ENCODE measurements at regions not wholly inside any gene's neighbourhood (a gene's known extent, or its start where the extent isn't known, plus 50 kb on each side); places are given as distances from the start of the nearest gene placed in this dataset.

DNA sequence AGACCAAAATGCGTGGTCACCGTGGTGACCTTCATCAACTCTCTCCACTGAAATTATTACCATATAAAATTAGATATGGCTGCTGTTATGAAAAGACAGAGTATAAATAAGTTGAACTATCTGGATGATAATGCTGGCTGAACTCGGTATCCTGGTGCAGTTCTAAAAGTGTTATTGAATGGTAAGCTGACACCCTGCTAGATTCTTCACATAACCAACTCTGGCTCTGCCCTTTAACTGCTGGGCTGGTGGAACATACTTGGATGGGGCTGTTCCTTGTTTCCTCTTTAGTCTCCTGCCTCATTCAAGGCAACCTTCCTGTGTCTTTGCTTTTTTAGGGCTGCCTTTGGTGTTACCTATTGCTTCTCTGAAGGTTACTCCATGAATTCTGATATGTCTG, 106.9 kb downstream of the FGF9 start:
- no peak overlapping the region for H2AFZ ChIP-seq (ENCODE audit: low read length)
- H3K4me1 ChIP-seq (ENCODE audit: control insufficient read depth, extremely low read depth, insufficient read depth, low read length) = no peaks in the 10 kb centered on the region
- DNase-seq (ENCODE audit: low read depth in 2 of 2) = no peak
- no peak for TF ChIP-seq EZH2 (IDR thresholded peaks at IDR 0.05; ENCODE audit: low read length, missing control alignments)
- TF ChIP-seq, protein P1, sequence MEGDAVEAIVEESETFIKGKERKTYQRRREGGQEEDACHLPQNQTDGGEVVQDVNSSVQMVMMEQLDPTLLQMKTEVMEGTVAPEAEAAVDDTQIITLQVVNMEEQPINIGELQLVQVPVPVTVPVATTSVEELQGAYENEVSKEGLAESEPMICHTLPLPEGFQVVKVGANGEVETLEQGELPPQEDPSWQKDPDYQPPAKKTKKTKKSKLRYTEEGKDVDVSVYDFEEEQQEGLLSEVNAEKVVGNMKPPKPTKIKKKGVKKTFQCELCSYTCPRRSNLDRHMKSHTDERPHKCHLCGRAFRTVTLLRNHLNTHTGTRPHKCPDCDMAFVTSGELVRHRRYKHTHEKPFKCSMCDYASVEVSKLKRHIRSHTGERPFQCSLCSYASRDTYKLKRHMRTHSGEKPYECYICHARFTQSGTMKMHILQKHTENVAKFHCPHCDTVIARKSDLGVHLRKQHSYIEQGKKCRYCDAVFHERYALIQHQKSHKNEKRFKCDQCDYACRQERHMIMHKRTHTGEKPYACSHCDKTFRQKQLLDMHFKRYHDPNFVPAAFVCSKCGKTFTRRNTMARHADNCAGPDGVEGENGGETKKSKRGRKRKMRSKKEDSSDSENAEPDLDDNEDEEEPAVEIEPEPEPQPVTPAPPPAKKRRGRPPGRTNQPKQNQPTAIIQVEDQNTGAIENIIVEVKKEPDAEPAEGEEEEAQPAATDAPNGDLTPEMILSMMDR (conservative IDR thresholded peaks at IDR 0.05 in 1 of 2, IDR thresholded peaks at IDR 0.05 in 1 of 2; ENCODE audit: low read depth in 1 of 2, low read length in 2 of 2) = no peak
- no peaks in the 10 kb centered on the region for H3K79me2 ChIP-seq (ENCODE audit: control insufficient read depth, insufficient read depth, low read length)
- no peak overlapping the region for H3K4me2 ChIP-seq (ENCODE audit: extremely low read depth, insufficient read depth, low read length)
- no peak overlapping the region for H3K27ac ChIP-seq (ENCODE audit: insufficient read depth, low read length)
- H3K9me3 ChIP-seq (ENCODE audit: control insufficient read depth, insufficient read depth, low read depth, low read length) = no peaks in the 10 kb centered on the region
- no peaks in the 10 kb centered on the region for H4K20me1 ChIP-seq (ENCODE audit: control insufficient read depth, extremely low read depth, insufficient read depth, low read length)
- no peaks in the 10 kb centered on the region for H3K27me3 ChIP-seq (ENCODE audit: control insufficient read depth, insufficient read depth, low read length)
- no peak overlapping the region for H3K9ac ChIP-seq (ENCODE audit: insufficient read depth, low read length)
- no peaks in the 10 kb centered on the region for H3K36me3 ChIP-seq (ENCODE audit: control insufficient read depth, insufficient read depth, low read length)
- no peak overlapping the region for H3K4me3 ChIP-seq (replicated peaks in 1 of 4; ENCODE audit: control extremely low read depth in 1 of 4, insufficient read depth in 1 of 4, low read depth in 3 of 4, low read length in 4 of 4)

DNA sequence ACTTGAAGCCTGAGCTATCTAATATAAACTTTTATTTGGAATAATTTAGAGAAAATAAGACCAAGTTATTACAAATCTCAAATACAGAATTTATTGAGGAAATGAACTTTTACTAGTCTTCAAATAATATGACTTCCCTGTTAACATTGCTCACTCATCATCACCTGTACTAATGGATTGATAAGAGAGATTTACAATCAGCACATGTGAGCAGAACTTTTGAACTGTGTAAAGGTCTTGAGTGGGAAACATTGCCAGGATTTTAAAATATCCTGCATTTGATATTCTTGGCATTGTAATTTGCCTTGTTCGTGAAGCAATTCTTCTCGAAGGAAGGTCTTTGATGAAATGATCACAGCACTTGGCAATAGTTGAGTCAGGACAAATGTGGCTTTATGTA, 111.9 kb downstream of the FGF9 start:
- TF ChIP-seq, protein P1 (conservative IDR thresholded peaks at IDR 0.05 in 1 of 2, IDR thresholded peaks at IDR 0.05 in 1 of 2; ENCODE audit: low read depth in 1 of 2, low read length in 2 of 2) = no peak
- TF ChIP-seq EZH2 (IDR thresholded peaks at IDR 0.05; ENCODE audit: low read length, missing control alignments) = no peak

DNA sequence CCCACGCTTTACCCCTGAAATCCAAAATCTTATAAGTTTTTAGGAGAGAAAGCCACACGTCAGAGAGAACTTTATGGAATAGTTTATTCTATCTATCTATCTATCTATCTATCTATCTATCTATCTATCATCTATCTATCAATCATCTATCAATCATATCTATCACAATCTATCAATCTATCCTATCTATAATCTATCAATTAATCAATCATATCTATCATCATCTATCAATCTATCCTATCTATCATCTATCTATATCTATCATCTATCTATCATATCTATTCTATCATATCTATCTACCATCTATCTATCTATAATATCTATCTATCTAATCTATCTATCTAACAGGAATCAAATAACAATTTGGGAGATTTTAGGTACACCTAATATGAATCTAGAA, 115.1 kb downstream of the FGF9 start:
- TF ChIP-seq, protein P1 (conservative IDR thresholded peaks at IDR 0.05 in 1 of 2, IDR thresholded peaks at IDR 0.05 in 1 of 2; ENCODE audit: low read depth in 1 of 2, low read length in 2 of 2) = no peak
- TF ChIP-seq EZH2 (IDR thresholded peaks at IDR 0.05; ENCODE audit: low read length, missing control alignments) = no peak
- Histone ChIP-seq H3K9me3 (ENCODE audit: control insufficient read depth, insufficient read depth, low read depth, low read length) (no peaks in the 10 kb centered on the region), H3K4me1 (ENCODE audit: control insufficient read depth, extremely low read depth, insufficient read depth, low read length) (no peaks in the 10 kb centered on the region), H3K79me2 (ENCODE audit: control insufficient read depth, insufficient read depth, low read length) (no peaks in the 10 kb centered on the region), H3K27me3 (ENCODE audit: control insufficient read depth, insufficient read depth, low read length) (no peaks in the 10 kb centered on the region), H3K27ac (ENCODE audit: insufficient read depth, low read length) (no peak overlapping the region), H4K20me1 (ENCODE audit: control insufficient read depth, extremely low read depth, insufficient read depth, low read length) (no peaks in the 10 kb centered on the region), H3K4me3 (replicated peaks in 1 of 4; ENCODE audit: control extremely low read depth in 1 of 4, insufficient read depth in 1 of 4, low read depth in 3 of 4, low read length in 4 of 4) (no peak overlapping the region), H3K4me2 (ENCODE audit: extremely low read depth, insufficient read depth, low read length) (no peak overlapping the region), H2AFZ (ENCODE audit: low read length) (no peak overlapping the region), H3K9ac (ENCODE audit: insufficient read depth, low read length) (no peak overlapping the region), H3K36me3 (ENCODE audit: control insufficient read depth, insufficient read depth, low read length) (no peaks in the 10 kb centered on the region)
- no peak for DNase-seq (ENCODE audit: low read depth in 2 of 2)

More for the DNA sequence above, 111.9 kb downstream of the FGF9 start:
- H3K9me3 ChIP-seq (ENCODE audit: control insufficient read depth, insufficient read depth, low read depth, low read length) = no peaks in the 10 kb centered on the region
- H3K4me2 ChIP-seq (ENCODE audit: extremely low read depth, insufficient read depth, low read length) = no peak overlapping the region
- H3K27me3 ChIP-seq (ENCODE audit: control insufficient read depth, insufficient read depth, low read length) = no peaks in the 10 kb centered on the region
- DNase-seq (ENCODE audit: low read depth in 2 of 2) = no peak
- no peaks in the 10 kb centered on the region for H4K20me1 ChIP-seq (ENCODE audit: control insufficient read depth, extremely low read depth, insufficient read depth, low read length)
- no peaks in the 10 kb centered on the region for H3K4me1 ChIP-seq (ENCODE audit: control insufficient read depth, extremely low read depth, insufficient read depth, low read length)
- no peaks in the 10 kb centered on the region for H3K79me2 ChIP-seq (ENCODE audit: control insufficient read depth, insufficient read depth, low read length)
- no peak overlapping the region for H3K9ac ChIP-seq (ENCODE audit: insufficient read depth, low read length)
- no peak overlapping the region for H2AFZ ChIP-seq (ENCODE audit: low read length)
- no peak overlapping the region for H3K4me3 ChIP-seq (replicated peaks in 1 of 4; ENCODE audit: control extremely low read depth in 1 of 4, insufficient read depth in 1 of 4, low read depth in 3 of 4, low read length in 4 of 4)
- no peak overlapping the region for H3K27ac ChIP-seq (ENCODE audit: insufficient read depth, low read length)
- no peaks in the 10 kb centered on the region for H3K36me3 ChIP-seq (ENCODE audit: control insufficient read depth, insufficient read depth, low read length)
